ENCODE measurements at regions not wholly inside any gene's neighbourhood (a gene's known extent, or its start where the extent isn't known, plus 50 kb on each side); places are given as distances from the start of the nearest gene placed in this dataset.

GRCh38 chr18:62659698-62660097 is 55.6 kb upstream of the PHLPP1 start:
- TF ChIP-seq CTCF (IDR thresholded peaks at IDR 0.05; ENCODE audit: control extremely low read depth, extremely low read depth), result no peak
- no peak overlapping the region for H3K27ac ChIP-seq (ENCODE audit: low read depth in 1 of 2, low read length in 1 of 2)
- 91 to 92% methylated on average over 2 of the region's 2 CpGs for WGBS, 2 donors
- H3K4me3 ChIP-seq, result no peak overlapping the region
- no peaks in the 10 kb centered on the region for H3K27me3 ChIP-seq (ENCODE audit: control insufficient read depth in 3 of 3, insufficient read depth in 3 of 3, low read length in 2 of 3)
- H3K4me1 ChIP-seq (ENCODE audit: control insufficient read depth in 5 of 5, insufficient read depth in 5 of 5, low read length in 5 of 5), result no peaks in the 10 kb centered on the region
- H3K36me3 ChIP-seq (ENCODE audit: control insufficient read depth in 4 of 4, insufficient read depth in 4 of 4, low read length in 4 of 4), result no peaks in the 10 kb centered on the region
- ATAC-seq (ENCODE audit: insufficient read depth, low FRiP score) (no peak), DNase-seq (no peak)
- no peak overlapping the region for H3K9ac ChIP-seq (ENCODE audit: insufficient read depth in 1 of 2, low read length in 2 of 2)
- H3K9me3 ChIP-seq (ENCODE audit: control insufficient read depth in 4 of 4, insufficient read depth in 3 of 4, low read length in 3 of 4), result no peaks in the 10 kb centered on the region

GRCh38 chr18:62660691-62661090 is 54.6 kb upstream of the PHLPP1 start:
- TF ChIP-seq CTCF (IDR thresholded peaks at IDR 0.05; ENCODE audit: control extremely low read depth, extremely low read depth), result no peak
- WGBS, 2 donors, result 97 to 100% methylated on average over 3 of the region's 3 CpGs
- Histone ChIP-seq H3K9ac (ENCODE audit: insufficient read depth in 1 of 2, low read length in 2 of 2) (no peak overlapping the region), H3K4me1 (ENCODE audit: control insufficient read depth in 5 of 5, insufficient read depth in 5 of 5, low read length in 5 of 5) (no peaks in the 10 kb centered on the region), H3K4me3 (no peak overlapping the region), H3K27me3 (ENCODE audit: control insufficient read depth in 3 of 3, insufficient read depth in 3 of 3, low read length in 2 of 3) (no peaks in the 10 kb centered on the region), H3K9me3 (ENCODE audit: control insufficient read depth in 4 of 4, insufficient read depth in 3 of 4, low read length in 3 of 4) (no peaks in the 10 kb centered on the region), H3K36me3 (ENCODE audit: control insufficient read depth in 4 of 4, insufficient read depth in 4 of 4, low read length in 4 of 4) (no peaks in the 10 kb centered on the region), H3K27ac (ENCODE audit: low read depth in 1 of 2, low read length in 1 of 2) (no peak overlapping the region)
- no peak for ATAC-seq (ENCODE audit: insufficient read depth, low FRiP score)
- DNase-seq, result no peak

- TF ChIP-seq CTCF (IDR thresholded peaks at IDR 0.05; ENCODE audit: control extremely low read depth, extremely low read depth), result no peak
- no peaks in the 10 kb centered on the region for H3K36me3 ChIP-seq (ENCODE audit: control insufficient read depth in 4 of 4, insufficient read depth in 4 of 4, low read length in 4 of 4)
- no peaks in the 10 kb centered on the region for H3K4me1 ChIP-seq (ENCODE audit: control insufficient read depth in 5 of 5, insufficient read depth in 5 of 5, low read length in 5 of 5)
- no peaks in the 10 kb centered on the region for H3K27me3 ChIP-seq (ENCODE audit: control insufficient read depth in 3 of 3, insufficient read depth in 3 of 3, low read length in 2 of 3)
- DNase-seq (no peak), ATAC-seq (ENCODE audit: insufficient read depth, low FRiP score) (no peak)
- H3K9me3 ChIP-seq (ENCODE audit: control insufficient read depth in 4 of 4, insufficient read depth in 3 of 4, low read length in 3 of 4), result no peaks in the 10 kb centered on the region
- 80 to 88% methylated on average over 5 of the region's 5 CpGs for WGBS, 2 donors
- no peak overlapping the region for H3K27ac ChIP-seq (ENCODE audit: low read depth in 1 of 2, low read length in 1 of 2)
- peak overlapping the region in 1 of 2 donors; percentile 11 for H3K9ac ChIP-seq (ENCODE audit: insufficient read depth in 1 of 2, low read length in 2 of 2)
- H3K4me3 ChIP-seq, result no peak overlapping the region
Measured at GRCh38 chr18:62663731-62664336, 51.5 kb upstream of the PHLPP1 start.

GRCh38 chr18:62664414-62664813 is 50.9 kb upstream of the PHLPP1 start:
- Histone ChIP-seq H3K27me3 (ENCODE audit: control insufficient read depth in 3 of 3, insufficient read depth in 3 of 3, low read length in 2 of 3) (no peaks in the 10 kb centered on the region), H3K4me3 (no peak overlapping the region), H3K9ac (ENCODE audit: insufficient read depth in 1 of 2, low read length in 2 of 2) (no peak overlapping the region), H3K4me1 (ENCODE audit: control insufficient read depth in 5 of 5, insufficient read depth in 5 of 5, low read length in 5 of 5) (no peaks in the 10 kb centered on the region), H3K27ac (ENCODE audit: low read depth in 1 of 2, low read length in 1 of 2) (no peak overlapping the region), H3K9me3 (ENCODE audit: control insufficient read depth in 4 of 4, insufficient read depth in 3 of 4, low read length in 3 of 4) (no peaks in the 10 kb centered on the region), H3K36me3 (ENCODE audit: control insufficient read depth in 4 of 4, insufficient read depth in 4 of 4, low read length in 4 of 4) (no peaks in the 10 kb centered on the region)
- TF ChIP-seq CTCF (IDR thresholded peaks at IDR 0.05; ENCODE audit: control extremely low read depth, extremely low read depth), result no peak
- WGBS, 2 donors, result 91 to 92% methylated on average over 6 of the region's 6 CpGs
- no peak for DNase-seq
- no peak for ATAC-seq (ENCODE audit: insufficient read depth, low FRiP score)

Data from lung (tissue), 11 donors.